HCT116 (cell line): ENCODE measurements at regions not wholly inside any gene's neighbourhood (a gene's known extent, or its start where the extent isn't known, plus 50 kb on each side); places are given as distances from the start of the nearest gene placed in this dataset.

Source experiments
- ATAC-seq: fragments of 200-7000 bp; cut with Tn5 transposase; 2 replicates; pipeline ENCODE4 v1.9.1; 2020; ENCODE audit warnings: mild to moderate bottlenecking, moderate library complexity
- BruUV-seq: library from RNA; stranded (reverse); fragments of 400-500 nt; replicated peaks from 2 replicates; lab custom pipeline; 2021; lab: Mats Ljungman, UMichigan
- CTCF ChIA-PET: fragments of 300-600 bp; sonication (Branson Sonifier 250); formaldehyde crosslinking; loops from one replicate; lab custom pipeline; 2021; ENCODE audit warnings: antibody characterized with exemption; lab: Charles Lee
- POLR2A ChIA-PET: fragments of 300-600, 350-600 bp; sonication (Branson Sonifier 250); formaldehyde crosslinking; loops from one replicate; lab custom pipeline; 2021; ENCODE audit warnings: antibody characterized with exemption; lab: Charles Lee
- RAD21 ChIA-PET, 2 experiments: fragments of 300-600 bp; sonication (Branson Sonifier 250); formaldehyde crosslinking; loops; one replicate each; lab custom pipeline; 2023; ENCODE audit warnings: low total read pairs in 2 of 2; ENCODE audit not compliant: uncharacterized antibody in 2 of 2, unreplicated experiment in 2 of 2, low non-redundant PET in 1 of 2; lab: Charles Lee
- DNase-seq: peaks from one replicate; pipeline ENCODE4 v3.0.0-alpha.2; 2010; ENCODE audit warnings: low read depth, low spot score
- H2AFZ ChIP-seq: fragments of 200-600 bp; shearing (Covaris generic), sonication (generic); 2 replicates; pipeline ENCODE4 v1.6.1; 2017; ENCODE audit warnings: low read depth, mixed run types, mixed read lengths, antibody characterized with exemption, low read length; ENCODE audit not compliant: poor library complexity, severe bottlenecking
- H3K27ac ChIP-seq: 2 replicates; pipeline ENCODE4 v1.5.1; 2012; ENCODE audit warnings: low read depth, low read length
- H3K27me3 ChIP-seq: fragments of 200-600 bp; sonication (generic); 2 replicates; pipeline ENCODE4 v1.6.1; 2016; ENCODE audit warnings: mixed run types, low read length, mixed read lengths; ENCODE audit not compliant: insufficient read depth
- H3K36me3 ChIP-seq, 2 experiments: fragments of 200-500 bp in 1 of 2; fragments of 200-600 bp in 1 of 2; sonication (Bioruptor generic) in 1 of 2; sonication (generic) in 1 of 2; 2 replicates each; pipeline versions ENCODE4 v1.5.1 to v1.6.1; 2014 to 2016; ENCODE audit warnings: low read length in 2 of 2, inconsistent platforms in 1 of 2, mixed read lengths in 1 of 2, mixed run types in 1 of 2; ENCODE audit not compliant: insufficient read depth in 2 of 2, control insufficient read depth in 1 of 2
- H3K4me1 ChIP-seq, 2 experiments: fragments of 200-600 bp in 1 of 2; sonication (generic) in 1 of 2; 2 replicates each; pipeline versions ENCODE4 v1.5.1 to v1.6.1; 2012 to 2017; ENCODE audit warnings: low read length in 2 of 2, inconsistent platforms in 1 of 2, mild to moderate bottlenecking in 1 of 2, mixed read lengths in 1 of 2, mixed run types in 1 of 2, moderate library complexity in 1 of 2; ENCODE audit not compliant: insufficient read depth in 2 of 2, control insufficient read depth in 1 of 2
- H3K4me2 ChIP-seq: fragments of 200-600 bp; sonication (generic); 2 replicates; pipeline ENCODE4 v1.6.1; 2017; ENCODE audit warnings: mixed run types, low read length, mixed read lengths
- H3K4me3 ChIP-seq, 2 experiments: fragments of 200-600 bp in 1 of 2; sonication (generic) in 1 of 2; replicated peaks in 1 of 2; 2 replicates each; pipeline ENCODE4 v1.5.1; 2011 to 2016; ENCODE audit warnings: low read length in 2 of 2, control low read depth in 1 of 2, low read depth in 1 of 2, mild to moderate bottlenecking in 1 of 2, mixed read lengths in 1 of 2, mixed run types in 1 of 2
- H3K79me2 ChIP-seq: fragments of 200-600 bp; sonication (generic); 2 replicates; pipeline ENCODE4 v1.6.1; 2017; ENCODE audit warnings: mild to moderate bottlenecking, mixed run types, low read length, moderate library complexity, mixed read lengths; ENCODE audit not compliant: insufficient read depth
- H3K9ac ChIP-seq: fragments of 200-600 bp; sonication (generic); 2 replicates; pipeline ENCODE4 v1.6.1; 2016; ENCODE audit warnings: low read length, mixed read lengths
- H3K9me2 ChIP-seq: fragments of 200-600 bp; sonication (generic), shearing (Covaris generic); 2 replicates; pipeline ENCODE4 v1.6.1; 2017; ENCODE audit warnings: mixed run types, mild to moderate bottlenecking, moderate library complexity; ENCODE audit not compliant: insufficient read depth
- H3K9me3 ChIP-seq, 2 experiments: fragments of 200-500 bp in 1 of 2; fragments of 200-600 bp in 1 of 2; sonication (Bioruptor generic) in 1 of 2; sonication (generic) in 1 of 2; 2 replicates each; pipeline ENCODE4 v1.6.1; 2014 to 2017; ENCODE audit warnings: low read length in 2 of 2, mixed read lengths in 2 of 2, inconsistent platforms in 1 of 2, low read depth in 1 of 2, mild to moderate bottlenecking in 1 of 2, mixed run types in 1 of 2, moderate library complexity in 1 of 2; ENCODE audit not compliant: control insufficient read depth in 1 of 2, insufficient read depth in 1 of 2
- H4K20me1 ChIP-seq: fragments of 200-600 bp; sonication (generic), shearing (Covaris generic); 2 replicates; pipeline ENCODE4 v1.6.1; 2017; ENCODE audit warnings: mixed run types, mild to moderate bottlenecking, moderate library complexity; ENCODE audit not compliant: insufficient read depth
- ELF1 ChIP-seq: IDR thresholded peaks from 2 replicates; pipeline ENCODE4 v1.6.1; 2012; ENCODE audit warnings: low read depth, borderline replicate concordance
- EZH2 ChIP-seq: fragments of 200-600 bp; sonication (generic); IDR thresholded peaks from 2 replicates; pipeline ENCODE4 v1.6.1; 2017; ENCODE audit warnings: antibody characterized with exemption, mixed run types
- EZH2phosphoT487 ChIP-seq: fragments of 200-600 bp; IDR thresholded peaks from 2 replicates; pipeline ENCODE4 v1.6.1; 2018; ENCODE audit warnings: antibody characterized with exemption, borderline replicate concordance
- FOSL1 ChIP-seq: IDR thresholded peaks from 2 replicates; pipeline ENCODE4 v1.6.1; 2012; ENCODE audit warnings: low read depth
- POLR2A ChIP-seq: IDR thresholded peaks from 2 replicates; pipeline ENCODE4 v1.7.0; 2011; ENCODE audit warnings: borderline replicate concordance; ENCODE audit not compliant: insufficient read depth, insufficient read length; ENCODE audit errors: extremely low read depth
- REST ChIP-seq: IDR thresholded peaks from 2 replicates; pipeline ENCODE4 v1.6.1; 2012; ENCODE audit warnings: low read depth
- SRF ChIP-seq: IDR thresholded peaks from 2 replicates; pipeline ENCODE4 v1.6.1; 2012; ENCODE audit warnings: low read depth
- YY1 ChIP-seq: IDR thresholded peaks from 2 replicates; pipeline ENCODE4 v1.6.1; 2011; ENCODE audit warnings: low read length, low read depth, moderate library complexity, mild to moderate bottlenecking; ENCODE audit not compliant: insufficient replicate concordance; ENCODE audit errors: extremely low read depth
- intact Hi-C: fragments of 100-400 bp; cut with micrococcal nuclease; formaldehyde crosslinking; loops from 2 replicates; pipeline ENCODE4 v1.10.0; 2022
- TF ChIP-seq, protein P1 (sequence below): IDR thresholded peaks from 2 replicates; pipeline ENCODE4 v1.6.1; 2012

- no peaks in the 10 kb centered on the region for H3K79me2 ChIP-seq
- no peak overlapping the region for H3K9ac ChIP-seq
- TF ChIP-seq, protein P1, sequence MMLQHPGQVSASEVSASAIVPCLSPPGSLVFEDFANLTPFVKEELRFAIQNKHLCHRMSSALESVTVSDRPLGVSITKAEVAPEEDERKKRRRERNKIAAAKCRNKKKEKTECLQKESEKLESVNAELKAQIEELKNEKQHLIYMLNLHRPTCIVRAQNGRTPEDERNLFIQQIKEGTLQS, result no peak
- no peak for TF ChIP-seq FOSL1
- no peak for TF ChIP-seq ELF1
- TF ChIP-seq YY1, result no peak
- no peak for TF ChIP-seq EZH2phosphoT487
- TF ChIP-seq POLR2A, result no peak
- no peak for TF ChIP-seq REST
- H3K27me3 ChIP-seq, result peaks cover 48% of the 10 kb centered on the region
- RAD21 ChIA-PET, result no interaction called here
- H3K27ac ChIP-seq, result no peak overlapping the region
- no peaks in the 10 kb centered on the region for H3K4me1 ChIP-seq
- H3K36me3 ChIP-seq, result no peaks in the 10 kb centered on the region
- no peaks in the 10 kb centered on the region for H3K9me3 ChIP-seq
- DNase-seq, result no peak
- POLR2A ChIA-PET, result no interaction called here
- CTCF ChIA-PET, result no interaction called here
- intact Hi-C loops, result no loop called here
- H3K9me2 ChIP-seq, result no peaks in the 10 kb centered on the region
- H2AFZ ChIP-seq, result no peak overlapping the region
- H4K20me1 ChIP-seq, result no peaks in the 10 kb centered on the region
- no peak for ATAC-seq
- H3K4me2 ChIP-seq, result no peak overlapping the region
- no TSS peak for BruUV-seq
- no peak overlapping the region for H3K4me3 ChIP-seq
Observed at GRCh38 chr11:45446998-45447397, 160.9 kb upstream of the SYT13 start.

DNA sequence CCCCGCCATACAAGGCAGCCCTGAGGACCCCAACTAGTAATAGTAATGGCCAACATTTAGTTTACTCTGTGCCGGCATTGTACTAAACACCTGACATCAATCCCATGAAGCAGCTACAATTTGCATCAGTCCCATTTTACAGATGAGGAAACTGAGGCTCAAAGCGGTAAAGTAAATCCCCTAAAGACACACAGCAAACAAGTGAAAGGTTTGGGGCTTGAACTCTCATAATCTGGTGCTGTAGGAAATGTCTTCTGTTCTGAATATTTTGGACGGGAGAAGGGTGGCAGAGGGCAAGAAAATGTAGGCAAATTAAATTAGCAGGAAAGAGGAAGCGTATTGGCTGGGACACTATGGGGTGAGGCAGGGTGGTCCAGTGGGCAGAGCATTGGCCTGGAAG lies 160.3 kb upstream of the SYT13 start:
- Histone ChIP-seq H2AFZ (no peak overlapping the region), H3K4me1 (no peaks in the 10 kb centered on the region), H3K9ac (no peak overlapping the region), H3K4me2 (no peak overlapping the region), H3K9me2 (no peaks in the 10 kb centered on the region), H3K27me3 (peaks cover 53% of the 10 kb centered on the region), H3K27ac (no peak overlapping the region), H3K9me3 (no peaks in the 10 kb centered on the region), H3K4me3 (no peak overlapping the region), H3K79me2 (no peaks in the 10 kb centered on the region), H3K36me3 (no peaks in the 10 kb centered on the region), H4K20me1 (no peaks in the 10 kb centered on the region)
- ChIA-PET CTCF (no interaction called here), POLR2A (no interaction called here), RAD21 (no interaction called here)
- BruUV-seq, result no TSS peak
- TF ChIP-seq EZH2 (0 out of 2 replicates have a peak, but pooled peaks have one; percentile 82), SRF (no peak)
- intact Hi-C loops, result no loop called here
- DNase-seq (no peak), ATAC-seq (no peak)
